OCI-LY7 (cell line): ENCODE measurements at regions not wholly inside any gene's neighbourhood (a gene's known extent, or its start where the extent isn't known, plus 50 kb on each side); places are given as distances from the start of the nearest gene placed in this dataset.

Source experiments
- CTCF ChIP-seq: fragments of 200-600 bp; sonication (generic); conservative IDR thresholded peaks from 2 replicates; pipeline ENCODE4 v1.5.1; 2014; ENCODE audit warnings: mild to moderate bottlenecking, antibody characterized with exemption, low read length, moderate library complexity, mixed read lengths
- EZH2phosphoT487 ChIP-seq: fragments of 200-600 bp; sonication (generic); IDR thresholded peaks from 2 replicates; pipeline ENCODE4 v1.6.1; 2018; ENCODE audit warnings: low read depth, borderline replicate concordance, mild to moderate bottlenecking, mixed run types, antibody characterized with exemption, low read length, moderate library complexity, mixed read lengths

- TF ChIP-seq EZH2phosphoT487 = no peak
- TF ChIP-seq CTCF = no peak
Measured at GRCh38 chr10:44731283-44731682, 179.9 kb upstream of the TMEM72 start.
